ENCODE measurements at regions not wholly inside any gene's neighbourhood (a gene's known extent, or its start where the extent isn't known, plus 50 kb on each side); places are given as distances from the start of the nearest gene placed in this dataset.

DNA sequence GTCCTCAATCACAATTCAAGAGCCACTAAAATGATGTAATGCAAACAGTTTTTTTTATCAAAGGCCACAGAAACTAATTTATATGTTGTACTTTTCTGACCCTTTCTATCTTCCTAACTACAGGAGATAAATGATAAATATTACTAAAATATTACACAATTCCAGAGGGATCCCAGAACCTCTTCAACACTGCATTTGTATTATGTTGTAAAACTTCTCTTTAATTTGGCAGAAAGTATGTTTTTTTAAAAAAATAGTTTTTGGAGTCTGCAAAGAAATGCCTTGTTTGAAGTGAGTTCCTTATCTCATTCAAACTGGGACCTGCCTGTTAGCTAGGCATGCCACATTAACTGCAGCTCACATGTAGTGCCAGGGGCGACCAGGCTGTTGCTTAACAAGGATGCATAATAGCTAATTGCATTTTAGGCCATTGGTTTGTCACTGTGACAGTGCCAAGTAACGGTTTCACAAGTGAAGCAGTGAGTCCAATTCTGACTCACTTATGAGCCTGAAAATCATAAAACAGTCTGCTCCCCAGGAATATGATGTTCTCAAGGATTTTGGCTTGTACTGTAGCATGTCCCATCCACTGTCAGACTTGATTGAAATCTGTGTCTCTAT, 266.9 kb downstream of the KTN1 start:
- TF ChIP-seq, protein P1, sequence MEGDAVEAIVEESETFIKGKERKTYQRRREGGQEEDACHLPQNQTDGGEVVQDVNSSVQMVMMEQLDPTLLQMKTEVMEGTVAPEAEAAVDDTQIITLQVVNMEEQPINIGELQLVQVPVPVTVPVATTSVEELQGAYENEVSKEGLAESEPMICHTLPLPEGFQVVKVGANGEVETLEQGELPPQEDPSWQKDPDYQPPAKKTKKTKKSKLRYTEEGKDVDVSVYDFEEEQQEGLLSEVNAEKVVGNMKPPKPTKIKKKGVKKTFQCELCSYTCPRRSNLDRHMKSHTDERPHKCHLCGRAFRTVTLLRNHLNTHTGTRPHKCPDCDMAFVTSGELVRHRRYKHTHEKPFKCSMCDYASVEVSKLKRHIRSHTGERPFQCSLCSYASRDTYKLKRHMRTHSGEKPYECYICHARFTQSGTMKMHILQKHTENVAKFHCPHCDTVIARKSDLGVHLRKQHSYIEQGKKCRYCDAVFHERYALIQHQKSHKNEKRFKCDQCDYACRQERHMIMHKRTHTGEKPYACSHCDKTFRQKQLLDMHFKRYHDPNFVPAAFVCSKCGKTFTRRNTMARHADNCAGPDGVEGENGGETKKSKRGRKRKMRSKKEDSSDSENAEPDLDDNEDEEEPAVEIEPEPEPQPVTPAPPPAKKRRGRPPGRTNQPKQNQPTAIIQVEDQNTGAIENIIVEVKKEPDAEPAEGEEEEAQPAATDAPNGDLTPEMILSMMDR (IDR thresholded peaks at IDR 0.05; ENCODE audit: partially characterized antibody, unreplicated experiment): no peak
- Mint-ChIP-seq H3K27me3 (ENCODE audit: unreplicated experiment) (no peaks in the 10 kb centered on the region), H3K36me3 (ENCODE audit: unreplicated experiment) (no peaks in the 10 kb centered on the region), H3K27ac (ENCODE audit: unreplicated experiment) (no peak overlapping the region), H3K4me3 (ENCODE audit: unreplicated experiment) (no peak overlapping the region), H3K4me1 (ENCODE audit: low read depth, unreplicated experiment) (no peaks in the 10 kb centered on the region), H3K9me3 (ENCODE audit: unreplicated experiment) (no peaks in the 10 kb centered on the region)
- DNase-seq: no peak

DNA sequence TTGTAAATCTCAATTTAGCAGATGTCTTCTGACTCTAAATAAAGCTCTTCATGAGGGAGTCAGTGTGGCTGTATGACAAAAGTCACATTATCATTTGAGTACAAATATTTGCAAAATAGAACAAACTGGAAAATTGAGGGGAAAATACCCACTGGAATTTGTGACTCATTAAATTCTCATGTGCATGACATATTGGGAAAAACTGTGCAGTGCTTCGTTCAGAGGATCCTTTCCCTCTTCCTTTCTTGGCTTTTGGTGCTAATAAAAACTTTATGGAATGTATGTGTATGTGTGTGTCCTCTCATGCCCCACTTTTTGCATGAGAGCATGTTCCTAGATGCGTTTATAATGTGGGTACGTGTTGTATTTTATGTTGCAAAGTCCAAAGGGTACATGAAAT, 267.8 kb downstream of the KTN1 start:
- Mint-ChIP-seq H3K27me3 (ENCODE audit: unreplicated experiment) (no peaks in the 10 kb centered on the region), H3K27ac (ENCODE audit: unreplicated experiment) (no peak overlapping the region), H3K36me3 (ENCODE audit: unreplicated experiment) (no peaks in the 10 kb centered on the region), H3K9me3 (ENCODE audit: unreplicated experiment) (no peaks in the 10 kb centered on the region), H3K4me1 (ENCODE audit: low read depth, unreplicated experiment) (no peaks in the 10 kb centered on the region), H3K4me3 (ENCODE audit: unreplicated experiment) (no peak overlapping the region)
- TF ChIP-seq, protein P1 (IDR thresholded peaks at IDR 0.05; ENCODE audit: partially characterized antibody, unreplicated experiment): no peak
- DNase-seq: no peak

DNA sequence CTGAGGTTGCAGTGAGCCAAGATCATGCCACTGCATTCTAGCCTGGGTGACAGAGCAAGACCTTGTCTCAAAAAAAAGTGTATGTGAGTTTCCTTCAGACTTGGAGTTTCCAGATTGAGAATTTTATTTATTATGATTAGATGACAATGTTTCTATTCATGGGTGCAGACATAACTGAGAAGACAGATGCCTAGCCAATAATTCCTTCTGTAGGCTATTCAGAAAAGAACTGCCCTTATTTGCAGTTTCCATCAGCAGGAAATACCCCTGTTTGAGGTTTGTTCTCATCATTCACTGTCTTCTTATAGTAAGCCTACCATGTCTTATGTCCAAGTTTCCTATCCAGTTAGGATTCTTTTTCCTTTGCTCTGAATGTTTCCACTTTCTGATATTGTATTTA, 269.0 kb downstream of the KTN1 start:
- no peak for DNase-seq
- Mint-ChIP-seq H3K9me3 (ENCODE audit: unreplicated experiment) (no peaks in the 10 kb centered on the region), H3K27ac (ENCODE audit: unreplicated experiment) (no peak overlapping the region), H3K4me1 (ENCODE audit: low read depth, unreplicated experiment) (no peaks in the 10 kb centered on the region), H3K27me3 (ENCODE audit: unreplicated experiment) (no peaks in the 10 kb centered on the region), H3K4me3 (ENCODE audit: unreplicated experiment) (no peak overlapping the region), H3K36me3 (ENCODE audit: unreplicated experiment) (no peaks in the 10 kb centered on the region)
- TF ChIP-seq, protein P1 (IDR thresholded peaks at IDR 0.05; ENCODE audit: partially characterized antibody, unreplicated experiment): no peak

DNA sequence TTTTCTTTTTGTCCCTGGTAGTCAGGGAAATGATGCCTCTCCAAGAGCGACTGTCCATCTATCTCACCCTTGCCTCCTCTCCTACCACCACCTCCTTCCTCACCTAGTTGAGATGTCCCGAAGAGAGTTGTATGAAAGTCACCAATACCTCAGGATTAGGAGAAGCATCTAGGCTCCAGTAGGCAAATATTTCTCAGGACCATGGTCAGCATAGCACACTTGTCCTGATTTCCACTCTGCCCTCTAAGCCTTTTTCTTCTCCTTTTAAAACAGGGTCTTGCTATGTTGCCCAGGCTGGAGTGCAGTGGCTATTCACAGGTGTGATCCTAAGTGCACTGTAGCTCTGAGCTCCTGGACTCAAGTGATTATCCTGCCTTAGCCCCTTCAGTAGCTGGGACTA, 268.4 kb upstream of the PELI2 start:
- Mint-ChIP-seq H3K36me3 (ENCODE audit: unreplicated experiment) (no peaks in the 10 kb centered on the region), H3K9me3 (ENCODE audit: unreplicated experiment) (no peaks in the 10 kb centered on the region), H3K27ac (ENCODE audit: unreplicated experiment) (no peak overlapping the region), H3K4me1 (ENCODE audit: low read depth, unreplicated experiment) (no peaks in the 10 kb centered on the region), H3K27me3 (ENCODE audit: unreplicated experiment) (no peaks in the 10 kb centered on the region), H3K4me3 (ENCODE audit: unreplicated experiment) (no peak overlapping the region)
- TF ChIP-seq, protein P1 (IDR thresholded peaks at IDR 0.05; ENCODE audit: partially characterized antibody, unreplicated experiment): no peak
- DNase-seq: no peak

DNA sequence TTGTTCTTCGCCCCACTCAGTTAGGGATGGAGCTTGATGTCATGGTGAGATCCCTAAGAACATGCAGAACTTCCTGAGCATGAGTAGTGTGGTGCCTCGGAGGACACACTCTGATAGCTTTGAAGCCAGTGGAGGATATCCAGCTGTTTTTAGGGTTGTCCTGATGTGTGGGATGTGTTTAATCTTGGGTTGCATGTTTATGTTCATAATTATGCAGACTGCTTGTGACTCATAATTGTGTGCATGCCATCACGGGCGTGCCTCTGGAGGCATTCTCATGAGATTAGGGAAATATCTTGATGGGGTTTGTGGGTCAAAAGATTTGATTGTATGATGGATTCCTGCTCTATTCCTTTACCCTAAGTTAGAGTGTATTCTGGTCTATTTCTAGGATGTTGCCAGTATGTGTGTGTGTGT, 267.4 kb upstream of the PELI2 start:
- H3K9me3 Mint-ChIP-seq (ENCODE audit: unreplicated experiment): no peaks in the 10 kb centered on the region
- H3K4me1 Mint-ChIP-seq (ENCODE audit: low read depth, unreplicated experiment): no peaks in the 10 kb centered on the region
- H3K4me3 Mint-ChIP-seq (ENCODE audit: unreplicated experiment): no peak overlapping the region
- H3K27ac Mint-ChIP-seq (ENCODE audit: unreplicated experiment): no peak overlapping the region
- no peaks in the 10 kb centered on the region for H3K36me3 Mint-ChIP-seq (ENCODE audit: unreplicated experiment)
- TF ChIP-seq, protein P1 (IDR thresholded peaks at IDR 0.05; ENCODE audit: partially characterized antibody, unreplicated experiment): no peak
- H3K27me3 Mint-ChIP-seq (ENCODE audit: unreplicated experiment): no peaks in the 10 kb centered on the region
- no peak for DNase-seq

All from glutamatergic neuron (in vitro differentiated cells).